HCEC 1CT (cell line): ENCODE measurements at regions not wholly inside any gene's neighbourhood (a gene's known extent, or its start where the extent isn't known, plus 50 kb on each side); places are given as distances from the start of the nearest gene placed in this dataset.

ENCODE experiments used
- DNase-seq: peaks from one replicate; pipeline ENCODE4 v3.0.0-alpha.2; 2017

DNA sequence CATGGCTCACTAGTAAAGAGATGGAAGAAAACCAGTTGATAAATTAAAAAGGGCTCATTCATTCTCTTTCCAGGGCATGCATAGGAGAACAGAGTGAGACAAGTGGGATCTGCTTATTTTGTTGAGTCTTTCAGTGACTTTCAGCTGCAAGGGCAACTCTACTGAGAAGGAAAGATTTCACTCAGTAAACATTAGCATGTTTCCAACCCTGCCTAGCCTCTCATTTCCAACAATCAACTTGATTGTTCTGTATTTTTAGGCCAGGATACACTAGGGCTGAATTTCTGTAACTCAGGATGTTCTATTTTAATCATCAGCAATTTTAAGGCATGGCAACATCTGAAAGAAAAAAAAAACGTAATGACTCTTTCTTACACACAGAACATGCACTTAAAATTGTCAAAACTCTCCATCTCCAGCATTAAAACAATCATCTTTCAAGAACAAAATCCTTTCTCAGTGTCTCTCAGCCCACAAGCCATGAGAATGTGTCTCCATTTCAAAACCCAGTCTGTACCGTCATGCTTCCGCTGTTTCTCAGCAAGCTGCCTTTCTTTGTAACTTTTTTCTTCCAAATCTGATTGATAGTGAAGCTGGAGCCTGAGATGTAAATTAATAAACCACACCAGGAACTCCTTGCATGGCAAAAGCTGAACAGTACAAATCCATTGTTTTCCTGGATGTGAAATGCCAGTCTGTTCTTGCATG is 147.2 kb upstream of the KLF14 start:
- no peak for DNase-seq

- DNase-seq = no peak
Observed at GRCh38 chr7:130881799-130882141, 147.8 kb upstream of the KLF14 start.

DNA sequence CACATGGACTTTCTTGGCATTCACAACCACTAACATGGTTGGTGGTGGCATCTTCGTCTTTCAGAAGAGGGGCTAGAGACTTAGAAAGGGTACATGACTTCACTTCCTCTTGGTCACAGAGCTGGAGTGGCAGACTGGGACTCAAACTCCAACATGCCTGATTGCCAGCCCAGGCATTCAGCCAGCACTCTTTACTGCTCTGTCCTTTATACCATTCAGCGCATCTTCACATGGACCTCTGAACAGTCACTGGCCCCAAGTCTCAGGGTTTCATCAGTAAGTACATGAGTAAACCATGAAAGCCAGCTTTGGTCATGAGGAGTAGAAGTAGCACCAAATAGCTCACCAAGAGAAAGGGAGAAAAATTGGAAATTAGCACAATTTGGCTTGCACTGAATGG is 148.4 kb upstream of the KLF14 start:
- peak; percentile 21 for DNase-seq

DNA sequence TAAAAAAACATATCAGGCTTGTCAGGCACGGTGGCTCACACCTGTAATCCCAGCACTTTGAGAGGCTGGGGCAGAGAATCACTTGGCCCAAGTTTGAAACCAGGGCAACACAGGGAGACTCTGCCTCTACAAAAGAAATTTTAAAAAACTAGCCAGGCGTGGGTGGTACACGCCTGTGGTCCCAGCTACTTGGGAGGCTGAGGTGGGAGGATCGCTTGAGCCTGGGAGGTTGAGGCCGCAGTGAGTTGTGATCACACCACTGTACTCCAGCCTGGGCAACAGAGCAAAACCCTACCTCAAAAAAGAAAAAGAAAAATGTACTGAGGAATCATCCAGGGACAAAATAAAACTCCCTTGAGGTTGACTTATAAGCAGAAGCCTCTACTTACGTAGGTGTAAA is 149.9 kb upstream of the KLF14 start:
- DNase-seq = no peak

GRCh38 chr7:130884437-130885417 is 150.7 kb upstream of the KLF14 start:
- DNase-seq = peak; percentile 41

DNA sequence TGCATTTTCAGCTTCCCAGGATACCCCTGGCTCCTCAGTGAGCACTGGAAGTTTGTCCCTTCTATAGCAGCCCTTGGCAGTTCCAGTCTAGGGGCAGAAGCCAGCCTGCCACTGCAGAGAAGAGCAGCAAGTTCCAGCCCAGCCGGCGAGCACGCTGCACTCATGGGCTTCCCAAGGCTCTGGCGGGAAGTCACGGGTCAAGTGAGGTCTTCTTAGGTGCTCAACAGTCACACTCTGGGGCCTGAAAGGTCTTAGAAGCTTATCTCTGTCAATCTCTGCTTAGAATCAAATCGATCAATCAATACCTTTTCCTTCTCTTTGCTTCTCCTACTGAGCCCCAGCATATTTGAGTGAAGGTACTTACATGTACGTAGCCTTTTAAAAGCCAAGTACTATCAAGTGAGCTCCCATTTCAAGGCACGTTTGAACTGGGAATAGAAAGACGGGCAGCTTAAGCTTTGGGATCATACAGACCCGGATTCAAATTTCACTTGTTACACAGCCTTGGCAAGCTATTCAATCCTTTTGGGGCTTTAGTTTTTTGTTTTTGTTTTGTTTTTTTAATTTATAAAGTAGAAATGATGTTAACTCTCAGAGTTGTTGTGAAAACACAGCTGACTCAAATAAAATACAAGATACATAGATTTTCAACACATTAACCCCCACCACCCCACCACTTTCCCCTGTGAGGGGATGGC is 152.6 kb upstream of the KLF14 start:
- no peak for DNase-seq

- peak; percentile 91 for DNase-seq
Observed at GRCh38 chr7:130887182-130887956, 153.4 kb upstream of the KLF14 start.

- peak; percentile 79 for DNase-seq
Observed at GRCh38 chr7:130887957-130888371, 154.0 kb upstream of the KLF14 start.

GRCh38 chr7:130888468-130888867 is 154.5 kb upstream of the KLF14 start:
- no peak for DNase-seq

DNA sequence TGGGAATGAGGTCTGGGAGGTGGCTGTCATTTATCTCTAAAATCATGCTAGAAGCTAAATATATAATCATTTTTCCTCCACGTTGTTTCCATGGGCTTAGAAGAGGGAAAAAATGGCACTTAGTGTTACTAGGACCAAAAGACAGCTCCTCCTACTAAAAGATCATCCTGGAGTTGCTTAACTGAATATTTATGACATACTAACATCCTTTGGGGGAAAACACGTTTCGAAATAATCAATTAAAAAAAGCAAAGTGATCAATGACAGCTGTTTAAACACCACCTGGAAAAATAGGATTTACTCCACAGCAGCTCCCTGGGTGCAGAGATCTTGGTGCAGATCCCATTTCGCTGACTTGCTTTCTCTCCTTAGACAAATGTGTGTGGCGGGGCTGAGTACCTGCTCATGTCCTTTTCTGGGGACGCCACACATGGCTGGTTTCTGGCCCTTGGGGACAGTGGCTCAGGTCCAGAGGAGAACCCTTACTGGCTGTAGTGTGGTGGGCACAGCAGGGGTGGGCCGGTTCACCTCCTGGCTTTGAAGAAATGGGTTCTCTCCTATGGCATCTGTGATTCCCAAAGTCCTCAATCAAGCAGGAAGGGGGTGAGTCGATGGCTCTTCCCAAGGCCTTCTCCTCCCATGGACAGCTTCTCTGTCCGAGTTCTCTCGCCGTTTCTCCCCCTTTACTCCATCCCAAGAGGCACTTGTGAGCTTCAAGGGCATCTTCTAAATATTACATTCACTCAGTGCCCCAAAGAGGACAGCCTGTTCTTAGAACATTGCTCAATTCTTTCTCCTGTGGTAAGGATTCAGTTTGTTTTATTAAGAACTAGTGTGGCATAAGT is 156.4 kb upstream of the KLF14 start:
- DNase-seq = peak; percentile 40

DNA sequence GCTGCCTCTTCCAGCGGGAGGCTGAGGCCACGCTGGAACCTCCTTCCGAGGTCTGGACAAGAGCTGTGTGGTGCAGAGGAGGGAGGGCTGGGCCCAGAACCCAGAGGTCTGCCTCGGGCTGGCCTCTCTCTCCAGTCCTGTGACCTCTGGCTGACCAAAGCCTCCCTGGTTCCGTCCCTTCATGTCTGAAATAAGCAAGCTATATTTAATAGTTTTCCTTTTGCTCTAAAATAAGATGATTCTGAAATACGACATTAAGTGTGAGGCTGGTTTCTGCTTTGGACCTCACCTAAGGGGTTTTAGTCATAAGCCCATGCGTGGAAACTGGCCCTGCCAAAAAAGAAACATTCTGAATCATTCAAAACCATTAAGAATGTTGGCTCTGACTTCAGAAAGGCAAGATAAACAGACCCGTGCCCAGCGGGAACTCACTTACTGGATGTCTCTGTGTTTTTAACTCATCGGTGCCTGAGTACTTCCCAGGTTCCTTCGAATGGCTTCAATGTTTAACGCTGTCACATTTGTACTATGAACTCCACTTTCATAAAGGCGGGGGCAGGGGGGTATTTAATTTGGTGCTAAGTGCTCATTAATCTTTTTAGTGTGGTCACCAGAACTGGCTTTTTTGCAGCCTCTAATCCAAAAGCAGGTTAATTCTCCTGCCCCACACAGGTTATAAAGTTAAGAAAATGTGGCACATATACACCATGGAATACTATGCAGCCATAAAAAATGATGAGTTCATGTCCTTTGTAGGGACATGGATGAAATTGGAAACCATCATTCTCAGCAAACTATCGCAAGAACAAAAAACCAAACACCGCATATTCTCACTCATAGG is 157.5 kb upstream of the KLF14 start:
- peak; percentile 91 for DNase-seq

GRCh38 chr7:130893441-130893894 is 159.5 kb upstream of the KLF14 start:
- DNase-seq = peak; percentile 67

GRCh38 chr7:130894146-130894908 is 160.3 kb upstream of the KLF14 start:
- DNase-seq = peak; percentile 78

DNA sequence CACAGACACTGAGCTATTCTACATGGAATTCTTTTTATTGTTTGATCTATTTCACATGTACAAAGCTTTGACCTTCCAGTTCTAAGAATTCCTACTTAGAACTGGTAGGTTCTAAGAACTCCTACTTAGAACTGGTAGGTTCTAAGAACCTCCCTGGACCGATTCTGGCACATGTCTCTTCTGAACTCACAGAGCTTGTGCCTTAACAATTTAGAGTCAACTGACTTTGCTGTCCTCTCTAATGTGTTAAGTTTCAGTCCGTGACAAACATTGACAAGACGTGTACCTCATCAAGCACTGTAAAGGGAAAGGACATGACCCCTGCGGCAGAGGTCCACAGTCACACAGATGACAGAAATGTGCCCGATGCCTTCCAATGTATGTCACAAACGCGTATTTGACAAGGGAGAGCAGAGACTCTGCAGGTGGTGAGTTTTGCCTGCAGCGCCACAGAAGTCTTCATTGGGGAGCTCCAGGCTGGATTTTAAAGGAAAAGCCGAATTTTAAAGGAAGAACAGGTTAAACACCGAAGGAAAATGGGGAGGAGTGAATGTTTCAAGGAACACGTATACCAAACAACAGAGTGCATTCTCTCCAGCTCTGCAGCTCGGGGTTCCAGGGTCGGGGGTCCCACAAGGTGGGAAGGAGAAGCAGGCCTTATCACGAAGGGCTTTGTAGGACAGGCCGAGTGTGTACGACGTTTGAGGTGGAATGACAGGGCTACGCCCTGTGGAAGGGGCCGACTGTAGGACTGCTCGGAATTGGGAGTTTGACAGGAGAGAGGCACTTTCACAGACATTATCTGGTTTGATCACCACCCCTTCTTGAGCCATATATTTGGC is 161.1 kb upstream of the KLF14 start:
- no peak for DNase-seq

DNA sequence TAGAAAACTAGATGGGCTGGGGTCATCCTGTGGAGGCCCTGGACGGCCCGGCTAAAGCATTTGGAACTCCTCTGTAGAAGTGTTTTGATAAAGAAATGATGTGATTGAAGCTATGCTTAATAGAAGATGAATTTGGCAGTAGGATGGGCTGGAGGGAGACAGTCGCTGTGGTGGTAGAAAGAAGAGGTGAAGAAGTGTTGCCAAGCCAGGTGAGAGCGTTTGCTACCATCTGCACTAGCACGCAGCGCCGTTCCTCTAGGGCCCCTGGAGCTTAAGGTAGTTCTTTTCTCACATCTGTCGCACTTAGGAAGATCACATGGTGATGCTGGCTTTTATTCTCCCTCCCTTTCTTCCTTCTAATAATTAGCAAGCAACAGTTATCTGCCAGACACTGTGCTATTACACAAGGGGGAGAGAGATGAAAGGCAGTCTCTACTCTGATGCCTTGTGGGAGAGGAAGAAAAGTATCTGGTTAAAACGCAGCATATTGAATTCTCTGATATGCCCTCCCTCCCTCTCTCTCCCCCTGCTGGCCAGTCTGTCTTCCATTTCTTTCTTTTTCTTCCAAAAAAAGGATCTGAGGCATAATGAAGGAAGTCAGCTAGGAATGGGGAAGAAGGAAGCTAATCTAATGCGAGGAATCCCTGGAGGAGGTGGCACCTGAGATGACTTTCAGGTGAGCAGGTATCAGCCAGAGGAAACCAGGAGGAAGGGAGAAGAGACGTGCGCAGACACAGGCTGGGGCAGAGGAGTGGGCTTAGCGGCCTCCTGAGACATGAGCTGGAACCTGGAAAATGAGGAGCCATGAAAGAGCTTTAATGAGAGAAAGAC is 162.3 kb upstream of the KLF14 start:
- DNase-seq = peak; percentile 55

GRCh38 chr7:130896898-130897514 is 163.0 kb upstream of the KLF14 start:
- peak; percentile 73 for DNase-seq
